SK-N-SH treated with all-trans-retinoic acid at 6 μM for 48 hours (cell line): ENCODE measurements at regions not wholly inside any gene's neighbourhood (a gene's known extent, or its start where the extent isn't known, plus 50 kb on each side); places are given as distances from the start of the nearest gene placed in this dataset.
"Not testable (repeated sequence)": the region's sequence is repeated elsewhere in the genome, so short reads cannot be mapped to it uniquely, and the experiment has no call there.

ENCODE experiments used
- ATAC-seq: fragments of 200-7000 bp; cut with Tn5 transposase; 3 replicates; pipeline ENCODE4 v1.9.1; 2020; ENCODE audit warnings: mild to moderate bottlenecking, moderate library complexity
- ARNTL ChIP-seq: fragments of 450-650 bp; formaldehyde crosslinking; IDR thresholded peaks from 2 replicates; pipeline ENCODE4 v1.5.0; 2020; ENCODE audit warnings: low read depth, mild to moderate bottlenecking, moderate library complexity, borderline replicate concordance
- BACH2 ChIP-seq: fragments of 250-450 bp; sonication (Bioruptor Pico); IDR thresholded peaks from 2 replicates; pipeline ENCODE4 v1.9.0; 2021; ENCODE audit warnings: mild to moderate bottlenecking, borderline replicate concordance
- CSDC2 ChIP-seq: fragments of 250-450 bp; sonication (Bioruptor Pico); IDR thresholded peaks from 2 replicates; pipeline ENCODE4 v1.5.0; 2020; ENCODE audit warnings: mild to moderate bottlenecking, moderate library complexity
- ESRRG ChIP-seq: fragments of 250-450 bp; sonication (Bioruptor Pico); IDR thresholded peaks from 2 replicates; pipeline ENCODE4 v1.6.1; 2021; ENCODE audit warnings: mild to moderate bottlenecking
- GLIS3 ChIP-seq: fragments of 250-450 bp; sonication (Bioruptor Pico); IDR thresholded peaks from 2 replicates; pipeline ENCODE4 v1.5.0; 2020; ENCODE audit warnings: mild to moderate bottlenecking, moderate library complexity
- ISL1 ChIP-seq: fragments of 250-450 bp; sonication (Bioruptor Pico); IDR thresholded peaks from 2 replicates; pipeline ENCODE4 v2.1.2; 2022; ENCODE audit warnings: mild to moderate bottlenecking, moderate library complexity
- PPARA ChIP-seq: fragments of 250-450 bp; sonication (Bioruptor Pico); IDR thresholded peaks from 2 replicates; pipeline ENCODE4 v1.5.0; 2020; ENCODE audit warnings: mild to moderate bottlenecking, borderline replicate concordance
- RARB ChIP-seq: fragments of 250-450 bp; sonication (Bioruptor Pico); IDR thresholded peaks from 2 replicates; pipeline ENCODE4 v1.8.0; 2021; ENCODE audit warnings: mild to moderate bottlenecking, moderate library complexity
- SNAI2 ChIP-seq: fragments of 250-450 bp; sonication (Bioruptor Pico); IDR thresholded peaks from 2 replicates; pipeline ENCODE4 v1.5.0; 2020; ENCODE audit warnings: mild to moderate bottlenecking, moderate library complexity
- TCF4 ChIP-seq: fragments of 250-450 bp; sonication (Bioruptor Pico); IDR thresholded peaks from 2 replicates; pipeline ENCODE4 v1.8.0; 2021; ENCODE audit warnings: mild to moderate bottlenecking, moderate library complexity, borderline replicate concordance
- TOX ChIP-seq: fragments of 250-450 bp; sonication (Bioruptor Pico); IDR thresholded peaks from 2 replicates; pipeline ENCODE4 v1.8.0; 2021; ENCODE audit warnings: mild to moderate bottlenecking, moderate library complexity, borderline replicate concordance
- ZC3H10 ChIP-seq: fragments of 250-450 bp; sonication (Bioruptor Pico); IDR thresholded peaks from 2 replicates; pipeline ENCODE4 v1.5.1; 2021; ENCODE audit warnings: mild to moderate bottlenecking, moderate library complexity
- ZFP3 ChIP-seq: fragments of 250-450 bp; sonication (Bioruptor Pico); IDR thresholded peaks from 2 replicates; pipeline ENCODE4 v1.5.0; 2020; ENCODE audit warnings: mild to moderate bottlenecking, moderate library complexity
- ZFP30 ChIP-seq: fragments of 450-650 bp; formaldehyde crosslinking; IDR thresholded peaks from 2 replicates; pipeline ENCODE4 v1.5.0; 2022; ENCODE audit warnings: mild to moderate bottlenecking, moderate library complexity
- ZNF70 ChIP-seq: fragments of 450-650 bp; formaldehyde crosslinking; IDR thresholded peaks from 2 replicates; pipeline ENCODE4 v1.5.0; 2020; ENCODE audit warnings: mild to moderate bottlenecking, moderate library complexity
- TF ChIP-seq, protein P1 (sequence below): fragments of 250-450 bp; sonication (Bioruptor Pico); IDR thresholded peaks from 2 replicates; pipeline ENCODE4 v1.8.0; 2021; ENCODE audit warnings: low read depth, mild to moderate bottlenecking, moderate library complexity, borderline replicate concordance
- TF ChIP-seq, protein P2 (sequence below): fragments of 250-450 bp; sonication (Bioruptor Pico); IDR thresholded peaks from 2 replicates; pipeline ENCODE4 v1.5.1; 2020; ENCODE audit warnings: low read depth, mild to moderate bottlenecking, moderate library complexity
- TF ChIP-seq, protein P3 (sequence below): fragments of 250-450 bp; sonication (Bioruptor Pico); IDR thresholded peaks from 2 replicates; pipeline ENCODE4 v1.8.0; 2020; ENCODE audit warnings: mild to moderate bottlenecking, moderate library complexity, borderline replicate concordance
- TF ChIP-seq, protein P4 (sequence below): fragments of 250-450 bp; sonication (Bioruptor Pico); IDR thresholded peaks from 2 replicates; pipeline ENCODE4 v1.5.0; 2020; ENCODE audit warnings: mild to moderate bottlenecking, moderate library complexity

DNA sequence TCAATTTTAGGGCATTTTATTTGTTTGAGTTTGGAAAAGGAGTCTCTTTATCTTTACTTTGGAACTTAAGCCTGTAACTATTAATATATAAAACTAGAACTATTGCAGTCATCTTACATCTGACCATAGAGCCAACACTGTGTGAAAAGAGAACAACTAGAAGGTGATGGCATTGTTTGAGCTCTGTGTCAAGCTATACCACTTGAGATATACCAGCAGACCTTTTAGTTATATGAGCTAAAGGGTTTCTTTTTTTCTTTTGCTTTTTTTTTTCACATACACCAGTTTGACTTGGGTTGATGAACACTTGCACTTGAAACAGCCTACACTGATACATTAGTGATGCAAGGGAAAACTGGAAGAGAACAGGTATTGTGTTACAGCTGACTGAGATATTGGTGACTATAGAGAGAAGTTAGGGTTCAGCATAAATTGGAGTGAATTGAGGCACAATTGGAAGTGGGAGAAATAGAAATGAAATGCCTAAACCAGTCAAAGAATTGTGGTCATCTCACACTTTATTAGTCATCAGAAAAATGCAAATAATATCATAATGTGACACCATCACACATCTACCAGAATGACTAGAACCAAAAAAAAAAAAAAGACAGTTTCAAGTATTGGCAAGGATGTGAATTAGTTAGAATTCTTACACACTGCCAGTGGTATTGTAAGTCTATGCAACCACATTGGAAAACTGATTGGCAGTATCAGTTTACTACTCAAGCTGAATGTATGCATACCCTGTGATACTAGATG is 60.9 kb downstream of the ADRB2 start:
- TF ChIP-seq ARNTL (no peak), ESRRG (no peak), ISL1 (CRISPR knock-in tag) (no peak), ZNF70 (CRISPR knock-in tag) (no peak)
- no peak for ATAC-seq

DNA sequence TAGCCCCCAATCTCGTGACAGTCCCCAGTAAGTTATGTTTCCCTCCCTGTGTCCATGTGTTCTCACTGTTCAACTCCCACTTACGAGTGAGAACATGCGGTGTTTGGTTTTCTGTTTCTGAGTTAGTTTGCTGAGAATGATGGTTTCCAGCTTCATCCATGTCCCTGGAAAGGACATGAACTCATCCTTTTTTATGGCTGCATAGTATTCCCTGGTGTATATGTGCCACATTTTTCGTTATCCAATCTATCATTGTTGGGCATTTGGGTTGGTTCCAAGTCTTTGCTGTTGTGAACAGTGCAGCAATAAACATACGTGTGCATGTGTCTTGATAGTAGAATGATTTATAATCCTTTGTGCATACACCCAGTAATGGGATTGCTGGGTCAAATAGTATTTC is 63.5 kb downstream of the ADRB2 start:
- ATAC-seq, result not testable (repeated sequence)

DNA sequence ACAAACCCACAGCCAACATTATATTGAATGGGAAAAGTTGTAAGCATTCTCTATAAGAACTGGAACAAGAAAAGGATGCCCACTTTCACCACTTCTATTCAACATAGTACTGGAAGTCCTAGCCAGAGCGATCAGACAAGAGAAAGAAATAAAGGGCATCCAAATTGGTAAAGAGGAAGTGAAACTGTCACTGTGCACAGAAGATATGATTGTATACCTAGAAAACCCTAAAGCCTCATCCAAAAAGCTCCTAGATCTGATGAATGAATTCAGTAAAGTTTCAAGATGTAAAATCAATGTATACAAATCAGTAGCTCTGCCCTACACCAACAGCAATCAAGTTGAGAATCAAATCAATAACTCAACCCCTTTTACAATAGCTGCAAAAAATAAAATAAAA is 69.0 kb downstream of the ADRB2 start:
- not testable (repeated sequence) for ATAC-seq

DNA sequence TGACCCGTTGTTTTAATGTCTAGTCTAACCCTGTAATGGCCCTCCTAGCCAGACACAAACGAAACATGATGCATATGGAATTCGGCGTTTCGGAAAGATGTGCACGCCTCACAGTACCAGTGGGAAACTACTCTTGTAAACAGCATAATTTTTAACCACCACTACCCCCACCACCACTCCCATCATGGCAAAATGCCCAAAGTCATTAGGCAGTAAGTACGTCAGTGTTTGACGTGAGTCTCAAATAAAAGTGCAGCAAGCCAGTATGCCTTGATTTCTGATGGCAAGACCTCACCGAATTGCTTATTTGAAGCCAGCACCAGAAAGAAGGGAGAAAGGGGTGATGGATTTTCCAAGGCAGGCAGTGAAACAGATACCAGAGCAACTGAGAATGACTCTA is 71.4 kb downstream of the ADRB2 start:
- ATAC-seq, result no peak
- no peak for TF ChIP-seq ZFP3
- TF ChIP-seq GLIS3, result no peak
- TF ChIP-seq, protein P1, sequence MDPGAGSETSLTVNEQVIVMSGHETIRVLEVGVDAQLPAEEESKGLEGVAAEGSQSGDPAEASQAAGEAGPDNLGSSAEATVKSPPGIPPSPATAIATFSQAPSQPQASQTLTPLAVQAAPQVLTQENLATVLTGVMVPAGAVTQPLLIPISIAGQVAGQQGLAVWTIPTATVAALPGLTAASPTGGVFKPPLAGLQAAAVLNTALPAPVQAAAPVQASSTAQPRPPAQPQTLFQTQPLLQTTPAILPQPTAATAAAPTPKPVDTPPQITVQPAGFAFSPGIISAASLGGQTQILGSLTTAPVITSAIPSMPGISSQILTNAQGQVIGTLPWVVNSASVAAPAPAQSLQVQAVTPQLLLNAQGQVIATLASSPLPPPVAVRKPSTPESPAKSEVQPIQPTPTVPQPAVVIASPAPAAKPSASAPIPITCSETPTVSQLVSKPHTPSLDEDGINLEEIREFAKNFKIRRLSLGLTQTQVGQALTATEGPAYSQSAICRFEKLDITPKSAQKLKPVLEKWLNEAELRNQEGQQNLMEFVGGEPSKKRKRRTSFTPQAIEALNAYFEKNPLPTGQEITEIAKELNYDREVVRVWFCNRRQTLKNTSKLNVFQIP (CRISPR knock-in tag), result no peak
- TF ChIP-seq, protein P2, sequence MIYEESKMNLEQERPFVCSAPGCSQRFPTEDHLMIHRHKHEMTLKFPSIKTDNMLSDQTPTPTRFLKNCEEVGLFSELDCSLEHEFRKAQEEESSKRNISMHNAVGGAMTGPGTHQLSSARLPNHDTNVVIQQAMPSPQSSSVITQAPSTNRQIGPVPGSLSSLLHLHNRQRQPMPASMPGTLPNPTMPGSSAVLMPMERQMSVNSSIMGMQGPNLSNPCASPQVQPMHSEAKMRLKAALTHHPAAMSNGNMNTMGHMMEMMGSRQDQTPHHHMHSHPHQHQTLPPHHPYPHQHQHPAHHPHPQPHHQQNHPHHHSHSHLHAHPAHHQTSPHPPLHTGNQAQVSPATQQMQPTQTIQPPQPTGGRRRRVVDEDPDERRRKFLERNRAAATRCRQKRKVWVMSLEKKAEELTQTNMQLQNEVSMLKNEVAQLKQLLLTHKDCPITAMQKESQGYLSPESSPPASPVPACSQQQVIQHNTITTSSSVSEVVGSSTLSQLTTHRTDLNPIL (CRISPR knock-in tag), result no peak
- TF ChIP-seq TCF4 (CRISPR knock-in tag), result no peak
- TF ChIP-seq TOX (CRISPR knock-in tag), result no peak
- no peak for TF ChIP-seq SNAI2 (CRISPR knock-in tag)
- no peak for TF ChIP-seq ZC3H10 (CRISPR knock-in tag)
- TF ChIP-seq, protein P3, sequence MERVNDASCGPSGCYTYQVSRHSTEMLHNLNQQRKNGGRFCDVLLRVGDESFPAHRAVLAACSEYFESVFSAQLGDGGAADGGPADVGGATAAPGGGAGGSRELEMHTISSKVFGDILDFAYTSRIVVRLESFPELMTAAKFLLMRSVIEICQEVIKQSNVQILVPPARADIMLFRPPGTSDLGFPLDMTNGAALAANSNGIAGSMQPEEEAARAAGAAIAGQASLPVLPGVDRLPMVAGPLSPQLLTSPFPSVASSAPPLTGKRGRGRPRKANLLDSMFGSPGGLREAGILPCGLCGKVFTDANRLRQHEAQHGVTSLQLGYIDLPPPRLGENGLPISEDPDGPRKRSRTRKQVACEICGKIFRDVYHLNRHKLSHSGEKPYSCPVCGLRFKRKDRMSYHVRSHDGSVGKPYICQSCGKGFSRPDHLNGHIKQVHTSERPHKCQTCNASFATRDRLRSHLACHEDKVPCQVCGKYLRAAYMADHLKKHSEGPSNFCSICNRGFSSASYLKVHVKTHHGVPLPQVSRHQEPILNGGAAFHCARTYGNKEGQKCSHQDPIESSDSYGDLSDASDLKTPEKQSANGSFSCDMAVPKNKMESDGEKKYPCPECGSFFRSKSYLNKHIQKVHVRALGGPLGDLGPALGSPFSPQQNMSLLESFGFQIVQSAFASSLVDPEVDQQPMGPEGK, result no peak
- no peak for TF ChIP-seq BACH2 (CRISPR knock-in tag)
- no peak for TF ChIP-seq ARNTL
- no peak for TF ChIP-seq PPARA (CRISPR knock-in tag)
- TF ChIP-seq ISL1 (CRISPR knock-in tag), result no peak
- TF ChIP-seq RARB, result no peak
- TF ChIP-seq, protein P4, sequence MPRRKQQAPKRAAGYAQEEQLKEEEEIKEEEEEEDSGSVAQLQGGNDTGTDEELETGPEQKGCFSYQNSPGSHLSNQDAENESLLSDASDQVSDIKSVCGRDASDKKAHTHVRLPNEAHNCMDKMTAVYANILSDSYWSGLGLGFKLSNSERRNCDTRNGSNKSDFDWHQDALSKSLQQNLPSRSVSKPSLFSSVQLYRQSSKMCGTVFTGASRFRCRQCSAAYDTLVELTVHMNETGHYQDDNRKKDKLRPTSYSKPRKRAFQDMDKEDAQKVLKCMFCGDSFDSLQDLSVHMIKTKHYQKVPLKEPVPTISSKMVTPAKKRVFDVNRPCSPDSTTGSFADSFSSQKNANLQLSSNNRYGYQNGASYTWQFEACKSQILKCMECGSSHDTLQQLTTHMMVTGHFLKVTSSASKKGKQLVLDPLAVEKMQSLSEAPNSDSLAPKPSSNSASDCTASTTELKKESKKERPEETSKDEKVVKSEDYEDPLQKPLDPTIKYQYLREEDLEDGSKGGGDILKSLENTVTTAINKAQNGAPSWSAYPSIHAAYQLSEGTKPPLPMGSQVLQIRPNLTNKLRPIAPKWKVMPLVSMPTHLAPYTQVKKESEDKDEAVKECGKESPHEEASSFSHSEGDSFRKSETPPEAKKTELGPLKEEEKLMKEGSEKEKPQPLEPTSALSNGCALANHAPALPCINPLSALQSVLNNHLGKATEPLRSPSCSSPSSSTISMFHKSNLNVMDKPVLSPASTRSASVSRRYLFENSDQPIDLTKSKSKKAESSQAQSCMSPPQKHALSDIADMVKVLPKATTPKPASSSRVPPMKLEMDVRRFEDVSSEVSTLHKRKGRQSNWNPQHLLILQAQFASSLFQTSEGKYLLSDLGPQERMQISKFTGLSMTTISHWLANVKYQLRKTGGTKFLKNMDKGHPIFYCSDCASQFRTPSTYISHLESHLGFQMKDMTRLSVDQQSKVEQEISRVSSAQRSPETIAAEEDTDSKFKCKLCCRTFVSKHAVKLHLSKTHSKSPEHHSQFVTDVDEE (CRISPR knock-in tag), result no peak
- TF ChIP-seq ZNF70 (CRISPR knock-in tag), result no peak
- TF ChIP-seq ESRRG, result no peak
- no peak for TF ChIP-seq ZFP30 (CRISPR knock-in tag)
- TF ChIP-seq CSDC2, result no peak
- TF ChIP-seq, all 23 proteins: peak for 0

DNA sequence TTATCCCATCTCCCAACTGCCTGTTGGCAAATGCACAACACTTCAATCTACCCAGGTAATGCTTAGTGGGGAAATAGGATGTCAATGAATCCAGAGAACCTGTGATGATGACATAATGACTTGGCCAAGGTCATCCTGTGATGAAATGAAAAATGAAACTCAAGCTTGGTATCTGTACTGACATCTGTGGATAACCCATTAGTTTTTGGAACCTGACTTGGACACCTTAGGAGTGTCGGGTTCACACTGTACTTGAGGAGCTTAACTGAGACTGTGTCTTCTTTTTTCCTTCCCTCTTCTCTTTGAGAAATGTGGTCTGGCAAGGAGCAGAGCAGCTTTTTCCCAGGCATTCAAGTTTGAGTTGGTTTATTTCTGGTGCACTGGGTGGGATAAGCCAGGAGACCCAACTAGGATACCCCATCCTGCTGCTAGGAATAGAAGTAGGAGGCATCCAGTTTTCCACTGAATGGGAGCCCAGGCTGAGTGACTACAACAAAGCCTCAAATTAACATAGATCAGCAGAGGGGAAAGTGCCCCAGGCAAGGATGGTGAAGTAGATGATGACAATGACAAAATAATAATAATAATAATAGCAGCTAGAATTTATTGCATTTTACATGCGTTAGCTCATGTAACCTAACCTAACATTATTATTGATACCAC is 72.1 kb downstream of the ADRB2 start:
- no peak; the same call in 1 of the 3 replicates for ATAC-seq
- no peak for TF ChIP-seq ARNTL
- TF ChIP-seq ZFP3, result no peak
- no peak for TF ChIP-seq ZC3H10 (CRISPR knock-in tag)
